C4-2B (cell line): ENCODE measurements at regions not wholly inside any gene's neighbourhood (a gene's known extent, or its start where the extent isn't known, plus 50 kb on each side); places are given as distances from the start of the nearest gene placed in this dataset.

Experiments used
- H3K27ac ChIP-seq: fragments of 450-650 bp; 2 replicates; pipeline ENCODE4 v1.5.1; 2017
- ZFX ChIP-seq: fragments of 450-650 bp; IDR thresholded peaks from 2 replicates; pipeline ENCODE4 v1.6.1; 2017
- TF ChIP-seq, protein P1 (sequence below): fragments of 450-650 bp; conservative IDR thresholded peaks from 2 replicates; pipeline ENCODE4 v1.5.1; 2017; ENCODE audit warnings: mild to moderate bottlenecking

DNA sequence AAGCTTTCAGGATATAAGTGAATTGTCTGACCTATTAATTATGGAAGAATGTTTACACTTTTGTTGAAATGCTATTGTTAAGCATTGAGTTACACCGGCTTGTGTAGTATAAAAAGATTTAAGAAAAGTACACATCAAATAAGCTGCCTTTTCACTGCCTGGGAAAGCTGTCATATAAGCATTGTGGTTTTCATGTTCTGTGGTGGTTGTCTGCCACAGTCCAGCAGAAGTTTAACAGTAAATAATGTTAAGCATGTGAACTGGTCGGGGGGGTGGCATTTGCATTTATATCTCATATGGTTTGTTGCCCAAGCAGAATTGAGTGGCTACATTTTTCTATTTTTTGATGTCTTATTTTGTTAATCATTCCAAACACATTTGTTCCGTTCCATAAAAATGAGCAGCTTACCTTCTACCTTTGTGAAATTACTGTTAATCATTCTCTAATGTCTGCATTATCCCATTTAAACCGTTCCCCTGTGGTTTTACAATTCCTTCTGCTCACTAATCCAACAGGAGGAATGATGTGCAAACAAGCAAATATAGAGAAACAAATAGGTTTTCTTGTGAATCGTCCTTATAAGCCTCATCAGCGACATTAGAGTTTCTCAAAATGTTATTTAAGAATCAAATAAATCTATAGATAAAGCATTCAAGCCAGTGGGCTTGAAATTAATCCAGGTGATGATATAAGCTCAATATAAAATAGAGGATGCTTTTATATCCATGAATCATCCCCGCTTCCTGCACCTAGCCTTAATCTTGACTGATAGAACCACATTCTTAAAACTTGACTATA is 160.8 kb upstream of the SAMSN1 start:
- H3K27ac ChIP-seq, result no peak overlapping the region
- TF ChIP-seq, protein P1, sequence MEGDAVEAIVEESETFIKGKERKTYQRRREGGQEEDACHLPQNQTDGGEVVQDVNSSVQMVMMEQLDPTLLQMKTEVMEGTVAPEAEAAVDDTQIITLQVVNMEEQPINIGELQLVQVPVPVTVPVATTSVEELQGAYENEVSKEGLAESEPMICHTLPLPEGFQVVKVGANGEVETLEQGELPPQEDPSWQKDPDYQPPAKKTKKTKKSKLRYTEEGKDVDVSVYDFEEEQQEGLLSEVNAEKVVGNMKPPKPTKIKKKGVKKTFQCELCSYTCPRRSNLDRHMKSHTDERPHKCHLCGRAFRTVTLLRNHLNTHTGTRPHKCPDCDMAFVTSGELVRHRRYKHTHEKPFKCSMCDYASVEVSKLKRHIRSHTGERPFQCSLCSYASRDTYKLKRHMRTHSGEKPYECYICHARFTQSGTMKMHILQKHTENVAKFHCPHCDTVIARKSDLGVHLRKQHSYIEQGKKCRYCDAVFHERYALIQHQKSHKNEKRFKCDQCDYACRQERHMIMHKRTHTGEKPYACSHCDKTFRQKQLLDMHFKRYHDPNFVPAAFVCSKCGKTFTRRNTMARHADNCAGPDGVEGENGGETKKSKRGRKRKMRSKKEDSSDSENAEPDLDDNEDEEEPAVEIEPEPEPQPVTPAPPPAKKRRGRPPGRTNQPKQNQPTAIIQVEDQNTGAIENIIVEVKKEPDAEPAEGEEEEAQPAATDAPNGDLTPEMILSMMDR, result no peak
- TF ChIP-seq ZFX, result no peak

DNA sequence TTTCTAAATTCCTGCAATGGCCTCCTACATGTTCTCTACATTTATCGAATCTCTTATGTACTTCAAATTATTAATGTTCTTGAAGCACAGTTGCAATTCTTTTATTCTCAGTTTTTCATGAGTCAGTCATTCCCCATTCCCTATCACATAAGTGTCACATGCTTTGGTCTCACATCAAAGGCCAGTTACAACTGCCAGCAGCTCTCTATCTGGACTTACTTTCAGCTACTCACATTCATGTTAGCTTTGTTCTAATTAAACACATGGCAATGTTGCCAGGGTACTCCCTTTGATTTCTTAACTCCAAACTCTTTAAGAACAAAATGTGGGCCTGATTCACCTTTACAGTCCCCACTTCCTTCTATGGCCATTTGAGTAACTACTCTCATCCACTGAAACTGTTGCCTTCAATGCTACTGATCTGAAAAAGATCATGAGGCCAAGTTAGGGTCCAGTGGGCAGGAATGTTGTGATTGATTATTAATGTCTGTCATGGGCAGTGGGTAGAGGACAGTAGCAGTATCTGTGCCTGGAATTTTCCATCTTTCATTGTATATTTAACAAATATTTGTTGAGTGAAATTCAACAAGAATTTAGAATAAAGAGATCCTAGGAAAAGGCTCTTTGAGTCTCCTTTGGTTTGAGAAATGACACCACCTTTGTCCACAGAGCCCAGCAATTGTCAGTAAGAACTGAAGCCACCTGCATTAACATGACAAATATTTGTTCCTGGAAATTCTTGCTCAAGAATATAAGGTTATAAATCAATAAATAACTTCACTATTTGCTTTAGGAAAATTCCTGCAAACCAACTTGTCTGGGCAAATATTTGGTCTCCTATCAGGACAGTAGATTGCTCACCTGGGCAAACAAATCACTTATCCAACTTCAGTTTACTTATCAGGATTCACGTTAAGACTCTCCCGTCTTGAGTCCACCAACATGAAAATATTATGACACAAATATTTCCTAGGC is 153.6 kb upstream of the SAMSN1 start:
- no peak overlapping the region for H3K27ac ChIP-seq
- no peak for TF ChIP-seq ZFX
- TF ChIP-seq, protein P1, result no peak

DNA sequence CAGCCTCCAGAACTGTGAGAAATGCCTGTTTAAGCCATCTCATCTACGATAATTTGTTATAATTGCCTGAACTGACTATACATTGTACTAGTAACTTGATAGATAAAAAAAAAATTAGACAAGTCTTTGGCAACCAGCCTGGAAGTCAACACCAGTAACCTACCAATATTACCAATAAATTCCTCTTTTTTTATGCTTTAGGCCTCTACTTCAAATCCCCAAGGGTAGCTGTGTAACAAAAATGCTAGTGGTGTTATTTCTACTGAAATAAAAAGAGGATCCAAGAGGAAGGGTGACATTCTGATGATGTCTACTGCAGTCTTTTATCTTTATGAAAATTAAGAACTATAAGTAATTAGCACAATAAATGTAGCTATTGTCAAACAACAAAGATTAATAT is 151.7 kb upstream of the SAMSN1 start:
- H3K27ac ChIP-seq, result no peak overlapping the region
- no peak for TF ChIP-seq ZFX
- TF ChIP-seq, protein P1, result no peak

DNA sequence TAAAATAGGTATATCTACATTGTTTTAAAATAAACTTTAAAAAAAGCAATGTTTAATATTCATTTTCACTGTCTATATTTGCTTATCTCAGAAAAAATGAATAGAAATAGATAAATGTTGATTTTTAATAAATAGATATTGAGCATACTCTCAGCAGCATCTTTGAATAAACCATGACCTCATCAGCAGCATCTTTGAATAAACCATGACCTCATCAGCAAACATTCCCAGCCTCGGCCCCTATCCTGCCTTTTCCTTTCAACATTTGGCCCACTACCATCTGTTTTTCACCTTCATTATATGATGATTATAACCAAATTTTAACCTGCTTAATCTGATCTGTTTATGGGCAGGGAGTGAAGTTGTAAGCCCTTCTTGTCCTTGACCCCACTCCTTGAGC is 148.7 kb upstream of the SAMSN1 start:
- TF ChIP-seq, protein P1, result no peak
- no peak for TF ChIP-seq ZFX

DNA sequence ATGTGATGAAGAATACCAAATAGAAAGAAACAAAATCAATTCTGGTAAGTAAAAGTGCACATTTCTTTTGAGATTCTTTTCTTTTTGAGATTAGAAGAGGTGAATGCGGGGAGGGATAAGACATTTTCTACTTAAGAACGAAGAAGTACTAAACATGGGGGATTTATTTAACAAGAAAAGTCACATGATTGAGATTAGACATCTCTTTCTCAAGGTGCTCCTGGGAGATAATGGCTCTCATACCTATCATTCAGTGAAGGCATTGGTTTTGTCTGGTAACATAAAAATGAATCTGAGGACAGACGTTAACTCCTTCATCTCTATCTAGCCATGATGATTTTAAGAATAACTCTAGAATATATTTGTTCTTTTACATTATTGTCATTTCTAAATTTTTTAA is 147.9 kb upstream of the SAMSN1 start:
- TF ChIP-seq, protein P1, result no peak
- TF ChIP-seq ZFX, result no peak
- no peak overlapping the region for H3K27ac ChIP-seq

More for the DNA sequence above, 148.7 kb upstream of the SAMSN1 start:
- no peak overlapping the region for H3K27ac ChIP-seq

DNA sequence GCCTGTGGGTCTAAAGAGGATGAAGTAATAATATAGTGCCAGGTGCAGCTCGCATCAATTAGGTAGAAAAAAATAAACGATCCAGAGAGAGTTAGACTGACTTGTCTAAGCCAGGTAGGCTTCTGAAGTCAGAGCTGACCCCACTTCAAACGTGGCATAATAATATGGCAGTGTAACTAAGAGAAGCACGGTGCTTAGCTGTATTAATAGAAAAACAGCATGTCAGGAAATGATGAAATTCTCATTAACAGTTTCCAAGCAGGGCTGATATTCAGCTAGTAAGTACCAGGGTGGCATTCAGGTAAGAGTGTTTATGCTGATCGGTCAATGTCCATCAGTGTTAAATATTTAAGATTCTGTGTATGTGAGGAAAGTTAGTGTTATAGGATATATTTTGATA is 145.8 kb upstream of the SAMSN1 start:
- TF ChIP-seq ZFX, result no peak
- H3K27ac ChIP-seq, result no peak overlapping the region

DNA sequence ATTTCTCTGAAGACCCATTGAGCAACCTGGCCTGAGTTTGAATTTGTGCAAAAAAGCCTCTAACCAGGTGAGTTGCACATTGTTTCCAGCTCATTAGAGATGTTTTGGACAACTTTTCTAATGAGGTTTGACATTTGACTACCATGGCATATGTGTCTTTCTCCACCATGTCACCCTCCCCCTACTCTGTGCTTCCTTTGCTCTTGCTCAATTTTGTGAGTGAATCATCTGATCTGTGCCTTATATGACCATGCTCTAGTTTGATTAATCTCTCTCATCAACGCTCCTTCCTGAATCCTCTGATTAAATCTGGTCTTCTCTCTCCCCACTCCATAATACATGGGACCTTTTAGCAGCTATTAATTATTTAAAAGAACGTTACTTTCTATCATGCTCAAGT is 144.8 kb upstream of the SAMSN1 start:
- no peak overlapping the region for H3K27ac ChIP-seq
- TF ChIP-seq, protein P1, result no peak
- TF ChIP-seq ZFX, result no peak
